Type B pancreatic cell (in vitro differentiated cells): ENCODE measurements at regions not wholly inside any gene's neighbourhood (a gene's known extent, or its start where the extent isn't known, plus 50 kb on each side); places are given as distances from the start of the nearest gene placed in this dataset.

Source experiments
- DNase-seq: peaks from one replicate; pipeline ENCODE4 v3.0.0; 2021; ENCODE audit warnings: mixed read lengths; ENCODE audit not compliant: unreplicated experiment; ENCODE audit errors: extremely low spot score
- H3K27ac Mint-ChIP-seq: 2 replicates; pipeline ENCODE4 v1.8.0; 2021; ENCODE audit warnings: mild to moderate bottlenecking, mixed read lengths
- H3K27me3 Mint-ChIP-seq: 2 replicates; pipeline ENCODE4 v1.8.0; 2021; ENCODE audit warnings: mixed read lengths
- H3K36me3 Mint-ChIP-seq: 2 replicates; pipeline ENCODE4 v1.8.0; 2021; ENCODE audit warnings: mixed read lengths
- H3K4me1 Mint-ChIP-seq: one replicate; pipeline ENCODE4 v1.8.0; 2021; ENCODE audit warnings: mixed read lengths; ENCODE audit not compliant: unreplicated experiment
- H3K4me3 Mint-ChIP-seq: 2 replicates; pipeline ENCODE4 v1.8.0; 2021; ENCODE audit warnings: mild to moderate bottlenecking, mixed read lengths
- H3K9me3 Mint-ChIP-seq: 2 replicates; pipeline ENCODE4 v1.8.0; 2021; ENCODE audit warnings: mixed read lengths
- TF ChIP-seq, protein P1 (sequence below): fragments of 200-600 bp; sonication (generic); conservative IDR thresholded peaks from 2 replicates; pipeline ENCODE4 v1.5.0; 2021; ENCODE audit warnings: antibody characterized with exemption, mild to moderate bottlenecking

DNA sequence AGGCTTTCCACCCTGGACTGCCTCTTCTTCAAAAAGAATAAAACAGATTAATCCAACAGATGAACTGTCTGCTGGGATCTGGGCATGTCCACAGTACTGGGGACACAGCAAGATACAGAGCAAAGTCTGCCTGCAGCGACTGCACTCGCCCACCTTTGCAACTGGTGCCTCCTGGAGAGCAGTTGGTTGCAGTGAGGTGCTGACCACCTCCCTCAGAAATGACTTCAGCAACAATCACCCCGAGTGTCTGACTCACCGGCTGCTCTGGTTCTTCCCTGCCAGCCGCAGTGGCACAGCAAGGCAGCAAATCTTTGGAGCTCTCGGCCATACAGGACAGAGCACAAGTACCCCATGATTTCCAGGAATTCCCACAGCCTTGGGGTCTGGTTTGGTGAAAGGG is 179.7 kb downstream of the ANAPC1 start:
- Mint-ChIP-seq H3K36me3 (no peaks in the 10 kb centered on the region), H3K4me1 (peaks cover 27% of the 10 kb centered on the region), H3K4me3 (no peak overlapping the region), H3K27me3 (no peaks in the 10 kb centered on the region), H3K27ac (no peak overlapping the region), H3K9me3 (peaks cover 7% of the 10 kb centered on the region)
- TF ChIP-seq, protein P1, sequence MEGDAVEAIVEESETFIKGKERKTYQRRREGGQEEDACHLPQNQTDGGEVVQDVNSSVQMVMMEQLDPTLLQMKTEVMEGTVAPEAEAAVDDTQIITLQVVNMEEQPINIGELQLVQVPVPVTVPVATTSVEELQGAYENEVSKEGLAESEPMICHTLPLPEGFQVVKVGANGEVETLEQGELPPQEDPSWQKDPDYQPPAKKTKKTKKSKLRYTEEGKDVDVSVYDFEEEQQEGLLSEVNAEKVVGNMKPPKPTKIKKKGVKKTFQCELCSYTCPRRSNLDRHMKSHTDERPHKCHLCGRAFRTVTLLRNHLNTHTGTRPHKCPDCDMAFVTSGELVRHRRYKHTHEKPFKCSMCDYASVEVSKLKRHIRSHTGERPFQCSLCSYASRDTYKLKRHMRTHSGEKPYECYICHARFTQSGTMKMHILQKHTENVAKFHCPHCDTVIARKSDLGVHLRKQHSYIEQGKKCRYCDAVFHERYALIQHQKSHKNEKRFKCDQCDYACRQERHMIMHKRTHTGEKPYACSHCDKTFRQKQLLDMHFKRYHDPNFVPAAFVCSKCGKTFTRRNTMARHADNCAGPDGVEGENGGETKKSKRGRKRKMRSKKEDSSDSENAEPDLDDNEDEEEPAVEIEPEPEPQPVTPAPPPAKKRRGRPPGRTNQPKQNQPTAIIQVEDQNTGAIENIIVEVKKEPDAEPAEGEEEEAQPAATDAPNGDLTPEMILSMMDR, result no peak
- peak; percentile 45 for DNase-seq

- peak overlapping the region; percentile 93 for H3K27ac Mint-ChIP-seq
- H3K4me1 Mint-ChIP-seq, result peaks cover 27% of the 10 kb centered on the region
- no peak overlapping the region for H3K4me3 Mint-ChIP-seq
Observed at GRCh38 chr2:111705239-111705638, 178.8 kb downstream of the ANAPC1 start.

DNA sequence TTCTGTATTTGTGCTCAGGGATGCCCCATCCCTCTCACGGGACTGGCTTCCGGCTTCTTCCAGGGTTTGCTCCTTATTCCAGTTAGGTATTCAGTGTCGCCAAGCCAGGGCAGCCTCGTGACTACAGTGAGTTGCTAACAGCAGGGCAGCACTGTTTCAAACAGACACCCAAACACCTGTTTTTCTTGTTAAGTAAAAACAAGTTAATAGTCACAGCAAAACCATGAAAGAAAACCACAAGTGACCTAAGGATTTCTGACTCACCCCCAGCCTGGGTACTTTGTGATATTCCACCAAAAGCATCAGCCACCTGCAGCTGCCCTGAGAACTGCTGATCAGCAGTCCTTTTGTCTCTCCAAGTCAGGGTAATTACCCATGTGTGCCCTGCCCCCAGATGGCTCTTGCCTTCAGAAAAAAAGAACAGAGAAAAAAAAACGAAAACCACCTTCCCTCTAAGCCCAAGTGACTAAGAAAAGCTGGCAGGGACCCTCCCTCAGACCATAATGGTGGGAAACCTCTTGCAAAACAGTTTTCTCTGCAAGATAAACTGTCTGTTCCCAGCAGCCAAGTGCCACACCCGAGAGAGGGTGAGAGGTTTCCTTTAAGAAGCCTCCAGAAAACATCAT is 178.2 kb downstream of the ANAPC1 start:
- H3K9me3 Mint-ChIP-seq, result peaks cover 7% of the 10 kb centered on the region
- H3K27me3 Mint-ChIP-seq, result no peaks in the 10 kb centered on the region
- TF ChIP-seq, protein P1, result no peak
- peak overlapping the region; percentile 29 for H3K4me3 Mint-ChIP-seq
- H3K36me3 Mint-ChIP-seq, result no peaks in the 10 kb centered on the region
- H3K27ac Mint-ChIP-seq, result peak overlapping the region; percentile 93
- peaks cover 27% of the 10 kb centered on the region for H3K4me1 Mint-ChIP-seq
- no peak for DNase-seq

More at GRCh38 chr2:111705239-111705638, 178.8 kb downstream of the ANAPC1 start:
- Mint-ChIP-seq H3K36me3 (no peaks in the 10 kb centered on the region), H3K27me3 (no peaks in the 10 kb centered on the region), H3K9me3 (peaks cover 7% of the 10 kb centered on the region)
- DNase-seq, result no peak
- TF ChIP-seq, protein P1, result no peak

- H3K27me3 Mint-ChIP-seq, result no peaks in the 10 kb centered on the region
- H3K4me3 Mint-ChIP-seq, result no peak overlapping the region
- TF ChIP-seq, protein P1, result no peak
- peaks cover 26% of the 10 kb centered on the region for H3K4me1 Mint-ChIP-seq
- H3K9me3 Mint-ChIP-seq, result peaks cover 5% of the 10 kb centered on the region
- no peaks in the 10 kb centered on the region for H3K36me3 Mint-ChIP-seq
- DNase-seq, result no peak
- H3K27ac Mint-ChIP-seq, result no peak overlapping the region
Observed at GRCh38 chr2:111706481-111707001, 177.5 kb downstream of the ANAPC1 start.

- peaks cover 8% of the 10 kb centered on the region for H3K9me3 Mint-ChIP-seq
- peaks cover 17% of the 10 kb centered on the region for H3K4me1 Mint-ChIP-seq
- no peak overlapping the region for H3K4me3 Mint-ChIP-seq
- no peak for DNase-seq
- no peaks in the 10 kb centered on the region for H3K36me3 Mint-ChIP-seq
- TF ChIP-seq, protein P1, result no peak
- H3K27ac Mint-ChIP-seq, result no peak overlapping the region
- no peaks in the 10 kb centered on the region for H3K27me3 Mint-ChIP-seq
Observed at GRCh38 chr2:111707700-111708099, 176.3 kb downstream of the ANAPC1 start.
